ENCODE measurements at regions not wholly inside any gene's neighbourhood (a gene's known extent, or its start where the extent isn't known, plus 50 kb on each side); places are given as distances from the start of the nearest gene placed in this dataset.

DNA sequence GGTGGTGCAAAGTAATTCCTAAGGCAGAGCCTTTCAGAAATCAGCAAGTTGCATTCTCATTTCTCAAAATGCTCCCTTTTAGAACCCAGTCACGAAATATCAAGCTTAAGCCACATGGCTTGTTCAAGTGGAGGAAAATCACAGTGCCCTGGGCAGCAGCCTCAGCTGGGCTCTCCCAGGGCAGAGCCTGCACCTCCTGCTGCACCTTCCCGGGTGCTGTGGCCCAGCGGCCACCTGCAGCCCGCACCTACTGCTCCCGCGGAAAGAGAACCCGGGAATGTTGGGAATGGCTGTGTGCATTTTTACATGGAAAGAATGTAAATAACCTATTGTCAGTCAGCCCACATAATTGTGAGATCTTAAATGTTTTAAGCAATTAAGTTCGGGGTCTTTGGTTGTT, 396.5 kb upstream of the VSTM2A start:
- Histone ChIP-seq H3K79me2 (ENCODE audit: insufficient read depth, low read length) (no peaks in the 10 kb centered on the region), H2AFZ (ENCODE audit: low read length) (no peak overlapping the region), H3K9me3 (ENCODE audit: insufficient read depth, low read depth, low read length) (no peaks in the 10 kb centered on the region; the same call in 1 of the 2 replicates), H3K27me3 (ENCODE audit: insufficient read depth, low read length, poor library complexity, severe bottlenecking) (no peaks in the 10 kb centered on the region), H3K9me2 (replicated peaks; ENCODE audit: low read depth, low read length) (no peaks in the 10 kb centered on the region), H3K4me3 (ENCODE audit: low read length, poor library complexity, severe bottlenecking) (no peak overlapping the region), H3K9ac (ENCODE audit: low read depth, low read length, poor library complexity, severe bottlenecking) (no peak overlapping the region), H3K4me1 (ENCODE audit: insufficient read depth, low read length, poor library complexity, severe bottlenecking) (no peaks in the 10 kb centered on the region), H3F3A (ENCODE audit: low read depth) (no peaks in the 10 kb centered on the region), H3K36me3 (ENCODE audit: insufficient read depth, low read length) (no peaks in the 10 kb centered on the region), H3K4me2 (ENCODE audit: low read depth, low read length, poor library complexity, severe bottlenecking) (no peak overlapping the region), H4K20me1 (ENCODE audit: insufficient read depth, low read length, poor library complexity, severe bottlenecking) (no peaks in the 10 kb centered on the region)
- no peak for TF ChIP-seq EZH2phosphoT487 (IDR thresholded peaks at IDR 0.05; ENCODE audit: borderline replicate concordance)
- TF ChIP-seq, protein P1, sequence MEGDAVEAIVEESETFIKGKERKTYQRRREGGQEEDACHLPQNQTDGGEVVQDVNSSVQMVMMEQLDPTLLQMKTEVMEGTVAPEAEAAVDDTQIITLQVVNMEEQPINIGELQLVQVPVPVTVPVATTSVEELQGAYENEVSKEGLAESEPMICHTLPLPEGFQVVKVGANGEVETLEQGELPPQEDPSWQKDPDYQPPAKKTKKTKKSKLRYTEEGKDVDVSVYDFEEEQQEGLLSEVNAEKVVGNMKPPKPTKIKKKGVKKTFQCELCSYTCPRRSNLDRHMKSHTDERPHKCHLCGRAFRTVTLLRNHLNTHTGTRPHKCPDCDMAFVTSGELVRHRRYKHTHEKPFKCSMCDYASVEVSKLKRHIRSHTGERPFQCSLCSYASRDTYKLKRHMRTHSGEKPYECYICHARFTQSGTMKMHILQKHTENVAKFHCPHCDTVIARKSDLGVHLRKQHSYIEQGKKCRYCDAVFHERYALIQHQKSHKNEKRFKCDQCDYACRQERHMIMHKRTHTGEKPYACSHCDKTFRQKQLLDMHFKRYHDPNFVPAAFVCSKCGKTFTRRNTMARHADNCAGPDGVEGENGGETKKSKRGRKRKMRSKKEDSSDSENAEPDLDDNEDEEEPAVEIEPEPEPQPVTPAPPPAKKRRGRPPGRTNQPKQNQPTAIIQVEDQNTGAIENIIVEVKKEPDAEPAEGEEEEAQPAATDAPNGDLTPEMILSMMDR (conservative IDR thresholded peaks at IDR 0.05; ENCODE audit: low read length), result no peak

GRCh38 chr7:54153462-54153861, 388.7 kb upstream of the VSTM2A start:
- no peaks in the 10 kb centered on the region for H4K20me1 ChIP-seq (ENCODE audit: insufficient read depth, low read length, poor library complexity, severe bottlenecking)
- H3K4me2 ChIP-seq (ENCODE audit: low read depth, low read length, poor library complexity, severe bottlenecking), result no peak overlapping the region
- no peak for TF ChIP-seq EZH2phosphoT487 (IDR thresholded peaks at IDR 0.05; ENCODE audit: borderline replicate concordance)
- TF ChIP-seq, protein P1 (conservative IDR thresholded peaks at IDR 0.05; ENCODE audit: low read length), result no peak
- no peaks in the 10 kb centered on the region for H3F3A ChIP-seq (ENCODE audit: low read depth)
- no peak overlapping the region for H2AFZ ChIP-seq (ENCODE audit: low read length)
- H3K4me3 ChIP-seq (ENCODE audit: low read length, poor library complexity, severe bottlenecking), result no peak overlapping the region
- no peaks in the 10 kb centered on the region for H3K9me2 ChIP-seq (replicated peaks; ENCODE audit: low read depth, low read length)
- H3K27me3 ChIP-seq (ENCODE audit: insufficient read depth, low read length, poor library complexity, severe bottlenecking), result no peaks in the 10 kb centered on the region
- H3K9me3 ChIP-seq (ENCODE audit: insufficient read depth, low read depth, low read length), result no peaks in the 10 kb centered on the region
- H3K4me1 ChIP-seq (ENCODE audit: insufficient read depth, low read length, poor library complexity, severe bottlenecking), result no peaks in the 10 kb centered on the region
- H3K79me2 ChIP-seq (ENCODE audit: insufficient read depth, low read length), result no peaks in the 10 kb centered on the region
- no peaks in the 10 kb centered on the region for H3K36me3 ChIP-seq (ENCODE audit: insufficient read depth, low read length)
- no peak overlapping the region for H3K9ac ChIP-seq (ENCODE audit: low read depth, low read length, poor library complexity, severe bottlenecking)

- Histone ChIP-seq H4K20me1 (ENCODE audit: insufficient read depth, low read length, poor library complexity, severe bottlenecking) (no peaks in the 10 kb centered on the region), H3K9me2 (replicated peaks; ENCODE audit: low read depth, low read length) (no peaks in the 10 kb centered on the region), H3K36me3 (ENCODE audit: insufficient read depth, low read length) (no peaks in the 10 kb centered on the region), H3K4me3 (ENCODE audit: low read length, poor library complexity, severe bottlenecking) (no peak overlapping the region), H3K4me2 (ENCODE audit: low read depth, low read length, poor library complexity, severe bottlenecking) (no peak overlapping the region), H3K9ac (ENCODE audit: low read depth, low read length, poor library complexity, severe bottlenecking) (no peak overlapping the region), H2AFZ (ENCODE audit: low read length) (no peak overlapping the region), H3K9me3 (ENCODE audit: insufficient read depth, low read depth, low read length) (no peaks in the 10 kb centered on the region), H3K79me2 (ENCODE audit: insufficient read depth, low read length) (no peaks in the 10 kb centered on the region), H3K27me3 (ENCODE audit: insufficient read depth, low read length, poor library complexity, severe bottlenecking) (no peaks in the 10 kb centered on the region), H3F3A (ENCODE audit: low read depth) (no peaks in the 10 kb centered on the region), H3K4me1 (ENCODE audit: insufficient read depth, low read length, poor library complexity, severe bottlenecking) (no peaks in the 10 kb centered on the region)
- no peak for TF ChIP-seq EZH2phosphoT487 (IDR thresholded peaks at IDR 0.05; ENCODE audit: borderline replicate concordance)
- TF ChIP-seq, protein P1 (conservative IDR thresholded peaks at IDR 0.05; ENCODE audit: low read length), result no peak
These were observed 383.1 kb upstream of the VSTM2A start for GRCh38 chr7:54159088-54159487.

Measured in Loucy (cell line).